Muscle of leg (tissue), 3 donors: ENCODE measurements at regions not wholly inside any gene's neighbourhood (a gene's known extent, or its start where the extent isn't known, plus 50 kb on each side); places are given as distances from the start of the nearest gene placed in this dataset.

ENCODE experiments used
- DNase-seq: peaks from one replicate; pipeline ENCODE4 v3.0.0; 2013
- H3K27ac ChIP-seq: one replicate; pipeline ENCODE4 v1.5.1; 2013; ENCODE audit warnings: mild to moderate bottlenecking, low read length, control low read depth
- H3K27me3 ChIP-seq: one replicate; pipeline ENCODE4 v1.6.1; 2013; ENCODE audit warnings: low read length; ENCODE audit not compliant: control insufficient read depth, insufficient read depth
- H3K36me3 ChIP-seq: one replicate; pipeline ENCODE4 v1.6.1; 2013; ENCODE audit warnings: low read length; ENCODE audit not compliant: control insufficient read depth, insufficient read depth
- H3K4me1 ChIP-seq: one replicate; pipeline ENCODE4 v1.6.1; 2013; ENCODE audit warnings: low read length; ENCODE audit not compliant: control insufficient read depth, insufficient read depth
- H3K4me3 ChIP-seq: one replicate; pipeline ENCODE4 v1.5.1; 2013; ENCODE audit warnings: low read length, control low read depth
- H3K9me3 ChIP-seq: replicated peaks from 2 replicates; pipeline ENCODE4 v1.6.1; 2013; ENCODE audit warnings: low read depth, low read length; ENCODE audit not compliant: control insufficient read depth
- WGBS: methylation state at CpG from one replicate; pipeline ENCODE4 v1.1.5; 2013; ENCODE audit warnings: missing lambda C conversion rate; ENCODE audit not compliant: insufficient coverage; 5-methylcytosine and 5-hydroxymethylcytosine counted together

DNA sequence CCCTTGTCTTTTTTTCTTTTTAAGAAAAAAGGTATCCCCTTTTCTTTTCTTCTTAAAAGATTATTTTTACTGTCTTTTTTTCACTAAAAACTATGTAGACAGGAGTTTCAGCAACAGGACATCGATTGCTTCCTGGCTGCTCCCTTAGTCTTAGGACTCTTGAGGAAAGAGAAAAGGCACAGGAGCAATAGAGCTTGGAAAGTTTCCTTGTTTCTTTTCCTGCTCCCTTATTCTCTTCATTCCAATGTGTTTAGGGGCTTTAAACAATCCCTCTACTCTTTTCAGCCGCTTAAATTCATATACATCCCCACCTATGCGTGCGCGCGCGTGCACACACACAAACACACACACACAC, 182.2 kb upstream of the FOXN2 start:
- Histone ChIP-seq H3K27me3 (no peaks in the 10 kb centered on the region), H3K36me3 (no peaks in the 10 kb centered on the region), H3K27ac (peak overlapping the region; percentile 77), H3K9me3 (no peaks in the 10 kb centered on the region), H3K4me3 (no peak overlapping the region), H3K4me1 (peaks cover 14% of the 10 kb centered on the region)
- DNase-seq, result peak; percentile 92
- 0% methylated on average over 1 of the region's 7 CpGs for WGBS

DNA sequence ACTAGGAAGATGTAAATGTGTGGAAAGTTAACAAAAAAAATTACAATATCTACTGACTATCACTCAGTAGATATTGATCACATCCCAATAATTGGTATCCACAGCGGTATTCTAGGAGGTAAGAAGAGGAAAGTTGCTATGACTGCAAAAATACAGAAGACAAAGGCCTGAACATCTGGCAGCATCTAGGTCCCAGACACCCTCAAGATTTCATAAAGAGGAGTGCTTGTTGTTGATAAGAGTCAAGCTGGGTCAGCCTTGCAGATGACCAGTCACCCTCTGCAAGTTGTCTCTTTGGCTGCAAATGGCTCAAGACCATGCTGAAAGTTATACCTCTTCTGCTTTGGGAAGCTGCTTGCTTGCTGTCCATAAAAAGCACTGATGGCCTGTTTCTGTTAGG, 179.8 kb upstream of the FOXN2 start:
- no CpG with 5 or more reads among the region's 1 CpG for WGBS
- Histone ChIP-seq H3K4me1 (peaks cover 14% of the 10 kb centered on the region), H3K4me3 (no peak overlapping the region)

DNA sequence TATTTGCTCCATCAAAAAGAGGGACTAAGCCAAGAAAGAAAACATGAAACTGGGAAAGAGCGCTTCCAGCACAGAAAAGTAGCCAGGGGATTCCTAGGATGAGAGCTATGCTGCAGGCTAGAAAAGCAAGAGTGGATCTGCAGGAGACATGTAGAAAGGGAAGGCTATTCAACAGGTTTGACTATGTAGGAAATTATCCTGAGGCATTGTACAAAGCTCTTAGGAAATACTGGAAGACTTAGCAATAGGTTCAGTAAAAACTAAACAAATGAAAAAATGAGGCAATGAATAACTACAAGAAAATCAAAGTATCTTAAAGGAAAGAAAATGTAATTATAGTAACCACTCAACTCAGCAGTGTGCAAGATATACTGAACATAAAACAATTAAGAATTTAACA, 178.7 kb upstream of the FOXN2 start:
- DNase-seq, result no peak
- no peaks in the 10 kb centered on the region for H3K27me3 ChIP-seq
- H3K9me3 ChIP-seq, result no peaks in the 10 kb centered on the region
- H3K27ac ChIP-seq, result no peak overlapping the region
- H3K36me3 ChIP-seq, result no peaks in the 10 kb centered on the region
- H3K4me1 ChIP-seq, result peaks cover 12% of the 10 kb centered on the region
- no peak overlapping the region for H3K4me3 ChIP-seq
- 92% methylated on average over 1 of the region's 1 CpG for WGBS

More for the DNA sequence above, 179.8 kb upstream of the FOXN2 start:
- Histone ChIP-seq H3K9me3 (no peaks in the 10 kb centered on the region), H3K36me3 (no peaks in the 10 kb centered on the region), H3K27ac (no peak overlapping the region), H3K27me3 (no peaks in the 10 kb centered on the region)
- no peak for DNase-seq

DNA sequence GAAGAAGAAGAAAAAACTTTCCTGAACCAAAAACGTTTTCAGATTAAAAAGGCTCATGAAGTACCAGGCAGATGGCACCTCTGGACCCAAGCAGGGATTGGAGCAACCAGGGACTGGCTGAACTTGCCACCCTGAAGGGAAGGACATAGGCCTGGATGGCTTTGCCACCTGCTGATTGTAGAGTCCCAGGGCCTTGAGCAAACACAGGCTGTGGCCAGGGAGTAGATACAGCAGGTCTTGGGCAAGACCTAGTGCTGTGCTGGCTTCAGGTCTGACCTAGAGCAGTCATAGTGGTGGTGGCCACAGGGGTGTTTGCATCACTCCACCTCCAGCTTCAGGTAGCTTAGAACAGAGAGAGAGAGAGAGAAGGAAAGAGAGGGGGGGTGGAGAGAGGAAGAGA, 176.7 kb upstream of the FOXN2 start:
- Histone ChIP-seq H3K27me3 (no peaks in the 10 kb centered on the region), H3K36me3 (no peaks in the 10 kb centered on the region), H3K9me3 (no peaks in the 10 kb centered on the region), H3K27ac (no peak overlapping the region), H3K4me3 (no peak overlapping the region), H3K4me1 (no peaks in the 10 kb centered on the region)
- DNase-seq, result no peak
- WGBS, result 63% methylated on average over 1 of the region's 1 CpG

DNA sequence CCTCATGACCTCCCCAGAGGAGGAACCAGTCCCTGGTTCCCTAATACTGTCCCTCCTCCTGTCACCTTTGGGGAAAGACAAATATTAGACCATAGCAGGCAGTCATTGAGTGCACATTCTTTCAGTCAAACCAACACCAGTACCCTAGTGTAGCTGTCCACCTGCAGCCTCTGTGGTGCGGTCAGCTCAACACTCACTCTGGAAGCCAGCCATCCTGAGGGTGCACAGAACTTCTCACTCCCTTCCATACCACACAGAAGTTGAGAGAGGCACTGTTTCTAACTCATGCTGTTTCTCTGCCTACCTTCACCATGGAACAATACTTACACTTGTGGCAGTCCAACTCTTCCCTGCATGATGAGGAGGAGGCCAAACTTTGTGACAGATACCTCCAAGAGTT, 175.6 kb upstream of the FOXN2 start:
- DNase-seq, result no peak
- H3K4me1 ChIP-seq, result no peaks in the 10 kb centered on the region
- H3K27ac ChIP-seq, result no peak overlapping the region
- H3K4me3 ChIP-seq, result no peak overlapping the region
- H3K36me3 ChIP-seq, result no peaks in the 10 kb centered on the region
- no peaks in the 10 kb centered on the region for H3K9me3 ChIP-seq
- 0% methylated on average over 1 of the region's 1 CpG for WGBS
- no peaks in the 10 kb centered on the region for H3K27me3 ChIP-seq

DNA sequence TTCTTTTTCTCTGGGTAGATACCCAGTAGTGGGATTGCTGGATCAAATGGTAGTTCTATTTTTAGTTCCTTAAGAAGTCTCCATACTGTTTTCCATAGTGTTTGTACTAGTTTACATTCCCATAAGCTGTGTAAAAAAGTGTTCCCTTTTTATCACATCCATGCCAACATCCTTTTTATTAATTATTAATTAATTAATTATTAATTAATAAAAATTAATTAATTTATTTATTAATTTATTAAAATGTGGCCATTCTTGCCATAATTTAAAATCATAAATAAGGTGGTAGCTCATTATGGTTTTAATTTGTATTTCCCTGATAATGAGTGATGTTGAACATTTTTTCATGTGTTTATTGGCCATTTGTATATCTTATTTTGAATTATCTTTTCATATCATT, 173.9 kb upstream of the FOXN2 start:
- no peaks in the 10 kb centered on the region for H3K36me3 ChIP-seq
- no peaks in the 10 kb centered on the region for H3K27me3 ChIP-seq
- DNase-seq, result no peak
- H3K27ac ChIP-seq, result no peak overlapping the region
- H3K4me1 ChIP-seq, result no peaks in the 10 kb centered on the region
- no peak overlapping the region for H3K4me3 ChIP-seq
- no peaks in the 10 kb centered on the region for H3K9me3 ChIP-seq

DNA sequence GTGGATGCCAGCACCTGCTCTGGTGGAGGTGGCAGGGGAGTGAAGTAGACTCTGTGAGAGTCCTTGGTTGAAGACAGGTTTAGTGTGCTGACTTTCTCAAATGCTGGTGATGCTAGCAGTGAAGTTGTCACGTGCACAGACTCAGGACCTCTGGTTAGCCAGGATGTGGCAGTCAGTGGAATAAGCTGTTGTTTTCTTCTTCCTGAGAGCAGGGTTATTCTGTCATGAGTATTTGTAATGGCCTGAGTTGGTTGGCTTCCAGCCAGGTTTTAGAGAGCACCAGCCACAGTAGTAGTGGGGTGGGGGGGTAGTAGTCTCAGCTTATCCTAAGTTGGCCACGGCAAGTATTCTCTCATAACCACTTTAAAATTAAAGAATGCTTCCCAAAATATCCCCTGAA, 169.7 kb upstream of the FOXN2 start:
- no peaks in the 10 kb centered on the region for H3K27me3 ChIP-seq
- no peak overlapping the region for H3K4me3 ChIP-seq
- 67% methylated on average over 1 of the region's 2 CpGs for WGBS
- no peak for DNase-seq
- H3K27ac ChIP-seq, result no peak overlapping the region
- H3K36me3 ChIP-seq, result no peaks in the 10 kb centered on the region
- H3K4me1 ChIP-seq, result no peaks in the 10 kb centered on the region
- no peaks in the 10 kb centered on the region for H3K9me3 ChIP-seq

DNA sequence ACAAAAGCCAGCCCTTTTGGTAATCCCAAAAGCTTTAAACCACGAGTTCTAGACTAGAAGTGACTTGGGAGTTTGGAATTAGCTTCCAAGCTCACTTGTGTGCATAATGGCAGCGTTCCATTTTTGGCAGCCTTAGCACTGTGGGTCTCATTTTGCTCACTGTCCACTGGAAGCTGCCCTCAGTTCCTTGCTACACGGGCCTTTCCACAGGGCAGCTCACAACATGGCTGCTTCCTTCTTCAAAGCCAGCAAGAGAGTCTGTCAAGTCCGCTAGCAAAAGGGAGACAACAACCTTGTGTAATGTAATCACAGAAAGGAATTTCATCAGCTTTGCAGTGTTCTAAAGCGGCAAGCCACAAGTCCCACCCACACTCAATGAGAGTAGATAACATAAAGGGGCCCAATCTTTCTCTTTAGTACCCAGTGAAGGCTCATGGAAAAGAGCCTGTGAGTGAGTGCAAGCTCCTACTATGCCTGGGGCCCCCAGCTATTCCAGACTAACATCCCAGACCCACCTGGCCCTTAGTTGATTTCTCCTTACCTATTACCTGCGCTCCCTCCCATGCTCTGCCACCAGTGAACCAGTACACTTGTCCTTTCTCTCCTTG, 168.5 kb upstream of the FOXN2 start:
- Histone ChIP-seq H3K4me1 (no peaks in the 10 kb centered on the region), H3K27ac (no peak overlapping the region), H3K4me3 (no peak overlapping the region), H3K27me3 (no peaks in the 10 kb centered on the region), H3K36me3 (no peaks in the 10 kb centered on the region), H3K9me3 (no peaks in the 10 kb centered on the region)
- WGBS, result 78% methylated on average over 5 of the region's 6 CpGs
- DNase-seq, result no peak

DNA sequence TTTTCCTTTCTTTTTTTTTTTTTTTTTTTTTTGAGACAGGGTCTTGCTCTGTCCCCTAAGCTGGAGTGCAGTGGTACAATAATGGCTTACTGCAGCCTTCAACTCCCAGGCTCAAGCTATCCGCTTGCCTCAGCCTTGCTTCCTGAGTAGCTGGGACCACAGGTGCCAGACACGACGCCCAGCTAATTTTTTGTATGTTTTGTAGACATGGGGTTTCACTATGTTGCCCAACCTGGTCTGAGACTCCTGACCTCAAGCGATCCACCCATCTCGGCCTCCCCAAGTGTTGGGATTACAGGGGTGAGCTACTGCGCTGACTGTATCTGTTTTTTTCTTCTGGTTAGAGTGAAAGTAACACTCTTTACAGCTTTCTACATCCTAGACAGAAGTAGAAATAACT, 167.9 kb upstream of the FOXN2 start:
- Histone ChIP-seq H3K9me3 (no peaks in the 10 kb centered on the region), H3K4me1 (no peaks in the 10 kb centered on the region), H3K4me3 (no peak overlapping the region), H3K27ac (no peak overlapping the region), H3K27me3 (no peaks in the 10 kb centered on the region), H3K36me3 (no peaks in the 10 kb centered on the region)
- 93% methylated on average over 3 of the region's 6 CpGs for WGBS
- DNase-seq, result no peak

DNA sequence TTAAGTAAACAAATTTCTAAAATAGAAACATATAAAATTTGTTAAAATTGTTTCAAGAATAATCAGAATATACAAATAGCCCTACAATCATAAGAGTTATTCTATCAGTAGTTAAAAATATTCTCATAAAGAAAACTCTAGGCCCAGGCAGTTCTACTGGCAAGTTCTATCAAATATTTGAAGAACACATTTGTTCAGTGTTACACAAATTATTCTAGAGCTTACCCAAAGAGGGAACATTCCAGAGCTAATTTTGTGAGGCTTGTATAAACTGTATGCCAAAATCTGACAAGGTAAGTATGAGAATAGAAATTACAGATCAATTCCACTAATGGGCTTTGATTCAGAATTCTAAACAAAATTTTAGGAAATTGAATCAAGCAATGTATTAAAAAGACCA, 166.8 kb upstream of the FOXN2 start:
- Histone ChIP-seq H3K27ac (no peak overlapping the region), H3K9me3 (no peaks in the 10 kb centered on the region), H3K4me1 (no peaks in the 10 kb centered on the region), H3K27me3 (no peaks in the 10 kb centered on the region), H3K4me3 (no peak overlapping the region), H3K36me3 (no peaks in the 10 kb centered on the region)
- DNase-seq, result no peak

DNA sequence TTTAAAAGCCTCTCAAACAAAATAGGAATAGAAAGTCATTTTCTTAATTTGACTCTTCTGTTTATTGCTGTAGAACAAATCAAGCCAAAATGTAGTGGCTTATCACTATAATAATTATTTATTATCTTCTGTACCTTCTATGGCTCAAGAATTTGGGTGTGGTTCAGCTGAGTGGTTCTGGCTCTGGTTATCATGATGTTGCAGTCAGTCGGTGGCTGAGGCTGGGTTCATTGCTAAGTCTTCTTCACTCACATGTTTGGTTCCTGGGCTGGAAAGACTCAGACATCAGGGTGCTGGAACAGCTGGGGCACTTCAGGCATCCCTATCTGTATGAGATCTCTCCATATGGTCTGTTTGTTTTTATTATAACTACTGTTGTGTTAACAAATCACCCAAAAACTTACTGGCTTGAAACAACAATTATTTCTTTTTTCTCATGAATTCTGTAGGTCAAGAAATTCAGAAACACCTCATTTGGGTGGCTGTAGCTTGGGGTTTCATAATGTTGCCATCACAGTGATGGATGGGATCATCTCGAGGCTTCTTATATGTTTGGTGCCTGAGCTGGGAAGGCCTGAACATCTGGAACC, 165.5 kb upstream of the FOXN2 start:
- Histone ChIP-seq H3K27me3 (no peaks in the 10 kb centered on the region), H3K4me3 (no peak overlapping the region), H3K36me3 (no peaks in the 10 kb centered on the region), H3K9me3 (no peaks in the 10 kb centered on the region), H3K27ac (no peak overlapping the region), H3K4me1 (no peaks in the 10 kb centered on the region)
- WGBS, result no CpG with 5 or more reads among the region's 2 CpGs
- DNase-seq, result no peak
